Activated T-helper 17 cell treated with anti-CD3 and anti-CD28 coated beads, Interleukin-2, amount 50 U/mL, for 72 hours (primary cell): ENCODE measurements at regions not wholly inside any gene's neighbourhood (a gene's known extent, or its start where the extent isn't known, plus 50 kb on each side); places are given as distances from the start of the nearest gene placed in this dataset.
"Not testable (repeated sequence)": the region's sequence is repeated elsewhere in the genome, so short reads cannot be mapped to it uniquely, and the experiment has no call there.

Experiments
- ATAC-seq: fragments of 150-1000 bp; cut with Tn5 transposase; replicated peaks from 2 replicates; pipeline ENCODE4 v1.10.0; 2021; ENCODE audit warnings: mild to moderate bottlenecking, moderate library complexity
- H3K27ac Mint-ChIP-seq: one replicate; pipeline ENCODE4 v1.8.0; 2022; ENCODE audit warnings: mixed read lengths
- H3K27me3 Mint-ChIP-seq: one replicate; pipeline ENCODE4 v1.8.0; 2022; ENCODE audit warnings: mixed read lengths
- H3K36me3 Mint-ChIP-seq: one replicate; pipeline ENCODE4 v1.8.0; 2022; ENCODE audit warnings: low read depth, mild to moderate bottlenecking, mixed read lengths
- H3K4me1 Mint-ChIP-seq: one replicate; pipeline ENCODE4 v1.8.0; 2022; ENCODE audit warnings: mixed read lengths
- H3K4me3 Mint-ChIP-seq: one replicate; pipeline ENCODE4 v1.8.0; 2022; ENCODE audit warnings: mild to moderate bottlenecking, mixed read lengths
- H3K9me3 Mint-ChIP-seq: one replicate; pipeline ENCODE4 v1.8.0; 2022; ENCODE audit warnings: mixed read lengths

DNA sequence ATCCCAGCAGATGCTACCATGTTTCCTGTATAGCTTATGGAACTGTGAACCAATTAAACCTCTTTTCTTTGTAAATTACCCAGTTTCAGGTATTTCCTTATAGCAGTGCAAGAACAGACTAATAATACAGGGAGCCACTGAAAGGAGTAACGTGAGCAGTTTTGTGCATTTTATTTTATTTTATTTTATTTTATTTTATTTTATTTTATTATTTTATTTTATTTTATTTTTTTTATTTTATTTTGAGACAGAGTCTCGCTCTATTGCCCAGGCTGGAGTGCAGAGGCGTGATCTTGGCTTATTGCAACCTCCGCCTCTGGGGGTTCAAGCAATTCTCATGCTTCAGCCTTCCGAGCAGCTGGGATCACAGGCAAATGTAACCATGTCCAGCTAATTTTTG, 55.9 kb upstream of the KCNK12 start:
- Mint-ChIP-seq H3K4me3 (no peak overlapping the region), H3K27ac (no peak overlapping the region), H3K36me3 (no peaks in the 10 kb centered on the region), H3K9me3 (no peaks in the 10 kb centered on the region), H3K27me3 (peaks cover 11% of the 10 kb centered on the region), H3K4me1 (no peaks in the 10 kb centered on the region)
- ATAC-seq: no peak

GRCh38 chr2:47623140-47623539, 52.4 kb upstream of the KCNK12 start:
- H3K27me3 Mint-ChIP-seq: peaks cover 11% of the 10 kb centered on the region
- not testable (repeated sequence) for H3K36me3 Mint-ChIP-seq, H3K4me3 Mint-ChIP-seq, H3K4me1 Mint-ChIP-seq, ATAC-seq, H3K27ac Mint-ChIP-seq, H3K9me3 Mint-ChIP-seq

- Mint-ChIP-seq H3K4me3 (no peak overlapping the region), H3K27me3 (peaks cover 7% of the 10 kb centered on the region), H3K4me1 (no peaks in the 10 kb centered on the region), H3K9me3 (no peaks in the 10 kb centered on the region), H3K27ac (no peak overlapping the region), H3K36me3 (no peaks in the 10 kb centered on the region)
- no peak for ATAC-seq
These were observed 50.1 kb upstream of the KCNK12 start for GRCh38 chr2:47620770-47621437.
